HG03025 (cell line): ENCODE measurements at regions not wholly inside any gene's neighbourhood (a gene's known extent, or its start where the extent isn't known, plus 50 kb on each side); places are given as distances from the start of the nearest gene placed in this dataset.
"Not testable (repeated sequence)": the region's sequence is repeated elsewhere in the genome, so short reads cannot be mapped to it uniquely, and the experiment has no call there.

Experiments
- ATAC-seq: cut with Tn5 transposase; IDR thresholded peaks from one replicate; pipeline ENCODE4 v1.9.1; 2021; ENCODE audit warnings: mild to moderate bottlenecking, moderate library complexity; ENCODE audit not compliant: unreplicated experiment, low FRiP score

DNA sequence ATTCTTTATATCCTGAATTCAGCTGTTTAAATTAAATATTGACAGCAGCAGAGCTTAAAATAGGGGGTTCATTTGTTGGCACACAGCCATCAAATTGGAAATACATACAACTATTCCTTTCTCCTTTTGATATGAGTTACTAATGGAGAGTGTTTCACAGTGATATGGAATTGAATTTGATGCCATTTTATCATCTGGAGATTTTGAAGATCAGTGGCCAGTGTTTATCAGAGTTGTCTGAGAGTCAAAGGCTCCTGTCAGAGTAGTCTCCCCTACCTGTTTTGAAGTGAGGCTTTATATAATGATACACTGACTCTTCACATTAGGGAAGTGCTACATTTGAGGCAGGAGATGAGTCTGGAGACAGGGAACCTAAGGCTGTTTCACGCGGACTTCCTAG, 1286.3 kb downstream of the TECRL start:
- no peak for ATAC-seq

DNA sequence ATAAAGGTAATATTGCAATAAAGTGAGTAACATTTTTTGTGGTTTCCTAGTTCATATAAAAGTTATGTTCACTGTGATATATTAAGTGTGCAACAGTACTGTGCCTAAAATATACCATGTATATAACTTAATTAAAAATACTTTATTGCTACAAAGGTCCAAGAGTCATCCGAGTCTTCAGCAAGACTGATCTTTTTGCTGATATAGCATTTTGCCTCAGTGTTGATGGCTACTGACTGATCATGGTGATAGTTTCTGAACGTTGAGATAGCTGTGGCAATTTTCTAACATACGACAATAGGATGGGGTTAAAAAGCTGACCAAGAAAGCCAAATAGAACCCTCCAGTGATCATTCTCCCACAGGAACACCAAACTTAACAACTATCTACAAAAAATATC, 1302.7 kb downstream of the TECRL start:
- ATAC-seq: no peak

DNA sequence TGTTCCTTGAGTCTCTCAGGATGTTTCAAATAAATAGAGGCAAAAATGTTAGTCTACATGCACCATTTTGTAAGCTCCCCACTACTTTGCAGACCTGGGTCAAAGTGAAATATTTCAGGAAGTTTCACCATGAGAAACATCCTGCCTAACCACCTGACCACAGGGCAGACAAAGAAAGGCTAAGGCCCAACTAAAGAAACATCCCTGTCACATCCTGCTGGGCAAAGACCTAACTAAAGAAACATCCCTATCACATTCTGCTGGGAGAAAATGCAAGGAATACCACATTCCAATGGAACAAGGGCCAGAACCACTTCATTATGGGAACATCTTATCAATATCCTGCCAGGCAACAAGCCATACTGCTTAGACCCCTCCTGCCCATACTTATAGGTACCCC, 1303.4 kb downstream of the TECRL start:
- no peak for ATAC-seq

GRCh38 chr4:63090641-63091040, 1318.6 kb downstream of the TECRL start:
- ATAC-seq: no peak

DNA sequence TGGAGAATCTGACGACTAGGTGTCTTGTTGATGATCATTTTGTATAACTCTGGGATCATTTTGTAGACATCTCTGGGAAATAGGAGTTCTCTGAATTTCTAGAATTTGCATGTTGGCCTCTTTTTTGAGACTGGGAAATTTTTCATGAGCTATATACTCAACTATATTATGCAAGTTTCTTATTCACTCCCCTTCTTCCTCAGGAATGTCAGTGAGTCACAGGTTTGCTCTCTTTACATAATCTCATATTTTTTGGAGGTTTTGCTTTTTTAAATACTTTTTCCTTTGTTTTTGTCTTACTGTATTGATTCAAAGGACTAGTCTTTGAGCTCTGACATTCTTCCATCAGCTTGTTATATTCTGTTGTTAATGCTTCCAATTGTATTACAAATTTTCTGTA, 1324.2 kb downstream of the TECRL start:
- ATAC-seq: no peak

- no peak for ATAC-seq
These were observed 1328.3 kb downstream of the TECRL start for GRCh38 chr4:63080934-63081333.

- ATAC-seq: no peak
These were observed 1345.5 kb downstream of the TECRL start for GRCh38 chr4:63063760-63064159.

GRCh38 chr4:63062891-63063290, 1346.4 kb downstream of the TECRL start:
- ATAC-seq: not testable (repeated sequence)

- no peak for ATAC-seq
These were observed 1359.5 kb downstream of the TECRL start for GRCh38 chr4:63049726-63050125.

- no peak for ATAC-seq
These were observed 1360.0 kb downstream of the TECRL start for GRCh38 chr4:63049278-63049677.

GRCh38 chr4:63036159-63036866, 1372.9 kb downstream of the TECRL start:
- no peak for ATAC-seq

GRCh38 chr4:63029380-63029779, 1379.9 kb downstream of the TECRL start:
- no peak for ATAC-seq

DNA sequence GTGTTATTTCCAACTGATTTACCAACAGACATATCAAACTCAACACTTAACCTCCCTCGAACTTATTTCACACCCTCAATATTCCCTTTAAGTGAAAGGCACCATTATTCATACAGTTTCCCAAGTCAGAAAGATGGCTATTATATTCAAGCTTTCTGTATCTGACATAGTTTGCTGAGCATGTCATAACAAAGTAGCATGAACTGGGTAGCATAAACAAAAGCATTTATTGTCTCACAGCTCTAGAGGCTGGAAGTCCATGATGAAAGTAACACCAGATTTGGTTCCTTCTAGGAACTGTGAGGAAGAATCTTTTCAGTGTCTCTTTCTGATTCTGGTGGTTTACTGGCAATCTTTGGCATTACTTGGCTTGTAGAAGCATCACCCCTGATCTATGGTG, 1388.6 kb downstream of the TECRL start:
- ATAC-seq: no peak

GRCh38 chr4:63017300-63017699, 1392.0 kb downstream of the TECRL start:
- ATAC-seq: no peak

DNA sequence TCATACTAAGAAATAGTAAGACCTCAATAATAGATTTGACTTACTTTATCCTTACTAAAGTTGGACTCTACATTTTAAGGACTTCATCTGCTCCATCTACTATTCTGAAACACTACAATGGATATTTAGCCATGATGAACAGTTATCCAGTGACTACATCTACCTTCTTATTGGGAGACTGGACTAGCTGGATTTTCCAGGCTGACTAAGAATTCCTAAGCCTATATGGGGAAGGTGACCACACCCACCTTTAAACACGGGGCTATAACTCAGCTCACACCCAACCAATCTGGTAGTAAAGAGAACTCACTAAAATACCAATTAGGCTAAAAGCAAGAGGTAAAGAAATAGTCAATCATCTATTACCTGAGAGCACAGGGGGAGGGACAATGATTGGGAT, 1438.4 kb downstream of the TECRL start:
- ATAC-seq: no peak

DNA sequence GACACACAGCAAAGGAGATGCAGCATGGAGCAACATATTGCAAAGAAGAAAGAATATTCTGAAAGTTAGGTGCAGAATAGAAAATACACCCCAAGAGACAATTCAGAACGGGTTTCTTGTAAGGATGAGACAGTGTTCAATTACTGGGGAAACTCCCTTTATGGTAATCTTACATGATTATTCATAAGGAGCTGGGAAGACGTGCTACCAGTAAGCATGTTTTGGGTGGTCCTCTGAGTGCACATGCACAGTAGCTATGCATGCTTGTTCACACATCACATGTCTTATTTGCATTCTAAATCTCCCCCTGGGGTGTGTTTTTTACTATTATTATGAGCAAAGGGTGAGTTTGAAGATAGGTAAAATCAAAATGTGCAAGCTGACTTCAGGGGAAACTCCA, 1448.8 kb downstream of the TECRL start:
- ATAC-seq: no peak

DNA sequence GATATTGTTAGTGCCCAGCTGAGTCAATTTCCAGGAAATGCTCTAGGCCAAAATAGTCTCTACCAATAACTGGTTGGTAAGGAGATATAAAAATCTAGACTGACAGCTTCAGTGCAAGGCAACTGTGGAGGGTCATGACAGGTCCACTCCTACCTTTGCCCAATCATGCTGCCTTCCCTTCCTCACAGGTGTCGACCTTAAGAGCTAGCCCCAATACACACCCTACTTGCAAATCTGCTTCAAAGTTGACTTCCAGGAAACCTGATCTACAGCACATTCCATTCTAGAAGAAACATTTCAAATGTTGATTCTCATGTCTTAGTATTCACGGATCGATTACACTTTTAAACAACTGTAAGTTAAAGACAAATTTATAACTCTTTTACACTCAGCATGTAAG, 1455.5 kb downstream of the TECRL start:
- no peak for ATAC-seq

DNA sequence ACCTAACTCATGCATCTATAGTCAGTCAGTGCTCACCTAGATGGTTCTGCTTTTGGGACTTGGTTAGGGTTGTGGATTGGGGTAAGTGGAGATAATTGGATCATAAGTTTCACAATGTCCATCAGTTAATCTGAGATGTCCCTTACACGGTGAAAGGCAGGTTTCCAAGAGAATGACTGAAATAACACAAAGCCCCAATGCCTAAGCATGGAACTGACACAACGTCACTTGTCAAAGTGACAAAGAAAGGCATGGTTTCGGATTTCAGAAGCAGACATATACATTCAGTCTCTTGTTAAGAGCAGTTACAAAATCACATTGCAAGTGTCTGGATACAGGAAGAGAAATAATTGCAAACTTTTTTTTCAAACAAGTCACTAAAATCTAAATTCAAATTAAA, 1456.9 kb downstream of the TECRL start:
- no peak for ATAC-seq

GRCh38 chr4:62948108-62948507, 1461.1 kb downstream of the TECRL start:
- ATAC-seq: no peak

- no peak for ATAC-seq
These were observed 1469.0 kb downstream of the TECRL start for GRCh38 chr4:62940229-62940628.

- no peak for ATAC-seq
These were observed 1478.4 kb downstream of the TECRL start for GRCh38 chr4:62930884-62931283.

DNA sequence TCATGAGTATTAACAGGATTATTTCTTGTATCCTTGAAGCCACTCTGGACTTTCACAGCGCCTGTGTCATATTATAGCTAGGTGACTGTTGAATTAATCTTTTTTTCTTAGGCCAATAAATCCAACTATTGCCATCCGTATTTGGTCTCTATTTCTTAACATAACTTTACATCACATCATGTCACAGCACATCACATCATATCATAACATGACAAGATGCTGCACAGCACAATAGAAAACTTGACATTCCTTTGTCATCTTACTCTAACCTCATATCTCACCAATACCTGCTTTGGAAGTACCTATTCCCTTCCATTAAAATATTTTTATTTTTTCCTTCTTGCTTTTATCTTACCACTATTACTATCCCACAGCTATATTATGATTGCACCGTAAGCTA, 1480.8 kb downstream of the TECRL start:
- no peak for ATAC-seq

- ATAC-seq: no peak
These were observed 1481.7 kb downstream of the TECRL start for GRCh38 chr4:62927574-62927973.
